ENCODE measurements at regions not wholly inside any gene's neighbourhood (a gene's known extent, or its start where the extent isn't known, plus 50 kb on each side); places are given as distances from the start of the nearest gene placed in this dataset.

DNA sequence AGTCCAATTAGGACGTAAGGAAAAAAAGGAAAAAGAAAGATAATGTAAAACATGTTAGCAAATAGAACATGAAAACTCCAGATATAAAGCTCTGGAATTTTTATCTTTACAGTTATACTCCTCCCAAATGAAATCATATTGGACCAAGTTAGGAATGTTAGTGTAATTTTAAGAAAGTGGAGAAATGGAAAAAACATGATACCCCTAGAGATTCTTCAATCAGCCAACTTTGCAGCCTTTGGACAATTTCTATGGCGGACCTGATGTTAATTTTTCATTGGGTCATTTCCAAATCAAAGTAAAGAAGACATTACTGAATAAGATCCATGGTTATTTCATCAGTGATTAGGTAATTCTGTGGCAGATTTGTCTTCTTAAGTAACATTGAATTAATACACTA lies 748.7 kb downstream of the RFPL4B start:
- H3K27ac ChIP-seq (ENCODE audit: low read depth in 2 of 2, low read length in 1 of 2), result no peak overlapping the region
- CTCF ChIA-PET, result interaction anchor here (0.7 to 1.3 kb wide), 2 partner anchors 28 to 1242 kb away, joined by 3 read pairs; no protein-coding TSS in a partner anchor

GRCh38 chr6:113102761-113103160 lies 754.4 kb upstream of the MARCKS start:
- Histone ChIP-seq H3K4me2 (peak overlapping the region; percentile 69; the same call in 1 of the 2 replicates), H3K9me2 (no peaks in the 10 kb centered on the region), H3K4me1 (ENCODE audit: control insufficient read depth in 1 of 2, insufficient read depth in 2 of 2, low read depth in 1 of 2, low read length in 1 of 2) (peaks cover 0 to 23% of the 10 kb centered on the region in 2 experiments; a peak in 3 of 4 replicates), H2AFZ (ENCODE audit: low read depth) (peak overlapping the region; percentile 61; the same call in 1 of the 2 replicates), H3K27ac (ENCODE audit: low read depth in 2 of 2, low read length in 1 of 2) (peak overlapping the region; percentile 94 to 96; a peak in 3 of 4 replicates), H3K9ac (peak overlapping the region; percentile 67; the same call in 1 of the 2 replicates), H3K36me3 (replicated peaks in 1 of 2; ENCODE audit: control insufficient read depth in 1 of 2, insufficient read depth in 2 of 2, low read length in 1 of 2) (peaks cover 0 to 4% of the 10 kb centered on the region in 2 experiments), H3F3A (replicated peaks; ENCODE audit: insufficient read depth) (peaks cover 36% of the 10 kb centered on the region), H3K9me3 (no peaks in the 10 kb centered on the region; the same call in 1 of the 2 replicates), H3K79me2 (ENCODE audit: insufficient read depth) (no peaks in the 10 kb centered on the region), H3K27me3 (ENCODE audit: insufficient read depth) (no peaks in the 10 kb centered on the region), H4K20me1 (ENCODE audit: insufficient read depth) (no peaks in the 10 kb centered on the region), H3K4me3 (ENCODE audit: low read depth in 2 of 2, low read length in 1 of 2) (no peak overlapping the region)
- TF ChIP-seq RAD21 (IDR thresholded peaks at IDR 0.05; ENCODE audit: low read length) (no peak), EP300 (IDR thresholded peaks at IDR 0.05; ENCODE audit: borderline replicate concordance in 1 of 2, low read depth in 1 of 2, low read length in 1 of 2) (peak in 1 of 2 experiments; percentile 34; a peak in 1 of 4 replicates), GABPA (IDR thresholded peaks at IDR 0.05; ENCODE audit: low read depth) (peak; percentile 38; the same call in 1 of the 2 replicates), SMC3 (IDR thresholded peaks at IDR 0.05; ENCODE audit: low read depth, low read length) (no peak), TEAD4 (IDR thresholded peaks at IDR 0.05; ENCODE audit: borderline replicate concordance, insufficient read depth) (no peak), JUND (IDR thresholded peaks at IDR 0.05) (peak; percentile 38; the same call in 1 of the 2 replicates), MXI1 (IDR thresholded peaks at IDR 0.05; ENCODE audit: low read depth, low read length) (no peak), PBX3 (IDR thresholded peaks at IDR 0.05) (peak; percentile 50), TCF12 (IDR thresholded peaks at IDR 0.05) (peak; percentile 44; the same call in 1 of the 2 replicates), NFIC (IDR thresholded peaks at IDR 0.05; ENCODE audit: borderline replicate concordance) (peak; percentile 59; the same call in 1 of the 2 replicates), GATA2 (CRISPR knock-in tag; IDR thresholded peaks at IDR 0.05) (no peak), ZBTB33 (IDR thresholded peaks at IDR 0.05; ENCODE audit: borderline replicate concordance, low read depth) (no peak)
- ChIA-PET CTCF (no interaction called here), POLR2A (no interaction called here)
- DNase-seq, result no peak
- 59% methylated on average over 4 of the region's 4 CpGs for WGBS (ENCODE audit: low lambda C conversion rate)

More for the DNA sequence above, 748.7 kb downstream of the RFPL4B start:
- no peak for TF ChIP-seq RCOR1 (IDR thresholded peaks at IDR 0.05; ENCODE audit: low read length)
- no peak for TF ChIP-seq USF2 (IDR thresholded peaks at IDR 0.05; ENCODE audit: borderline replicate concordance, low read depth, low read length)
- no peak for TF ChIP-seq FOXJ3 (CRISPR knock-in tag; IDR thresholded peaks at IDR 0.05)
- no peak for TF ChIP-seq NFIC (IDR thresholded peaks at IDR 0.05; ENCODE audit: borderline replicate concordance)
- no peak for TF ChIP-seq POLR2AphosphoS5 (IDR thresholded peaks at IDR 0.05; ENCODE audit: low read depth, low read length)
- no peaks in the 10 kb centered on the region for H3K9me2 ChIP-seq
- H3K4me3 ChIP-seq (ENCODE audit: low read depth in 2 of 2, low read length in 1 of 2), result no peak overlapping the region
- H3K9ac ChIP-seq, result no peak overlapping the region
- H3K79me2 ChIP-seq (ENCODE audit: insufficient read depth), result no peaks in the 10 kb centered on the region
- H3K9me3 ChIP-seq, result no peaks in the 10 kb centered on the region; the same call in 1 of the 2 replicates
- peaks cover 0 to 4% of the 10 kb centered on the region in 2 experiments; a peak in 2 of 4 replicates for H3K4me1 ChIP-seq (ENCODE audit: control insufficient read depth in 1 of 2, insufficient read depth in 2 of 2, low read depth in 1 of 2, low read length in 1 of 2)
- H4K20me1 ChIP-seq (ENCODE audit: insufficient read depth), result no peaks in the 10 kb centered on the region
- H3F3A ChIP-seq (replicated peaks; ENCODE audit: insufficient read depth), result no peaks in the 10 kb centered on the region
- peaks cover 0 to 4% of the 10 kb centered on the region in 2 experiments for H3K36me3 ChIP-seq (replicated peaks in 1 of 2; ENCODE audit: control insufficient read depth in 1 of 2, insufficient read depth in 2 of 2, low read length in 1 of 2)
- POLR2A ChIA-PET, result no interaction called here
- no peak for DNase-seq
- no peak overlapping the region for H3K4me2 ChIP-seq
- H3K27me3 ChIP-seq (ENCODE audit: insufficient read depth), result no peaks in the 10 kb centered on the region
- no peak overlapping the region for H2AFZ ChIP-seq (ENCODE audit: low read depth)
- 85% methylated on average over 2 of the region's 2 CpGs for WGBS (ENCODE audit: low lambda C conversion rate)

Data from SK-N-SH (cell line).